ENCODE measurements at regions not wholly inside any gene's neighbourhood (a gene's known extent, or its start where the extent isn't known, plus 50 kb on each side); places are given as distances from the start of the nearest gene placed in this dataset.

- Histone ChIP-seq H3K9ac (ENCODE audit: insufficient read depth in 1 of 2, low read length in 2 of 2) (no peak overlapping the region), H3K36me3 (ENCODE audit: control insufficient read depth in 4 of 4, insufficient read depth in 4 of 4, low read length in 4 of 4) (no peaks in the 10 kb centered on the region), H3K4me3 (no peak overlapping the region), H3K27ac (ENCODE audit: low read depth in 1 of 2, low read length in 1 of 2) (no peak overlapping the region), H3K4me1 (ENCODE audit: control insufficient read depth in 5 of 5, insufficient read depth in 5 of 5, low read length in 5 of 5) (peaks cover 0 to 7% (median 0%) of the 10 kb centered on the region in 5 donors), H3K9me3 (ENCODE audit: control insufficient read depth in 4 of 4, insufficient read depth in 3 of 4, low read length in 3 of 4) (no peaks in the 10 kb centered on the region), H3K27me3 (ENCODE audit: control insufficient read depth in 3 of 3, insufficient read depth in 3 of 3, low read length in 2 of 3) (no peaks in the 10 kb centered on the region)
- ATAC-seq (ENCODE audit: insufficient read depth, low FRiP score) = no peak
- no peak for TF ChIP-seq CTCF (IDR thresholded peaks at IDR 0.05; ENCODE audit: control extremely low read depth, extremely low read depth)
- DNase-seq = no peak
- WGBS, 2 donors = 95 to 96% methylated on average over 4 of the region's 4 CpGs
Measured at GRCh38 chr3:40768046-40768445, 243.3 kb downstream of the ZNF621 start.

GRCh38 chr3:40768536-40768935, 243.8 kb downstream of the ZNF621 start:
- Histone ChIP-seq H3K9me3 (ENCODE audit: control insufficient read depth in 4 of 4, insufficient read depth in 3 of 4, low read length in 3 of 4) (no peaks in the 10 kb centered on the region), H3K27ac (ENCODE audit: low read depth in 1 of 2, low read length in 1 of 2) (no peak overlapping the region), H3K9ac (ENCODE audit: insufficient read depth in 1 of 2, low read length in 2 of 2) (no peak overlapping the region), H3K4me3 (no peak overlapping the region), H3K27me3 (ENCODE audit: control insufficient read depth in 3 of 3, insufficient read depth in 3 of 3, low read length in 2 of 3) (no peaks in the 10 kb centered on the region), H3K4me1 (ENCODE audit: control insufficient read depth in 5 of 5, insufficient read depth in 5 of 5, low read length in 5 of 5) (peaks cover 0 to 7% (median 0%) of the 10 kb centered on the region in 5 donors), H3K36me3 (ENCODE audit: control insufficient read depth in 4 of 4, insufficient read depth in 4 of 4, low read length in 4 of 4) (no peaks in the 10 kb centered on the region)
- WGBS, 2 donors = 92 to 100% methylated on average over 1 of the region's 1 CpG
- no peak for DNase-seq
- no peak for ATAC-seq (ENCODE audit: insufficient read depth, low FRiP score)
- no peak for TF ChIP-seq CTCF (IDR thresholded peaks at IDR 0.05; ENCODE audit: control extremely low read depth, extremely low read depth)

GRCh38 chr3:40770061-40770460, 245.3 kb downstream of the ZNF621 start:
- Histone ChIP-seq H3K27ac (ENCODE audit: low read depth in 1 of 2, low read length in 1 of 2) (peak overlapping the region in 1 of 2 donors; percentile 71), H3K36me3 (ENCODE audit: control insufficient read depth in 4 of 4, insufficient read depth in 4 of 4, low read length in 4 of 4) (no peaks in the 10 kb centered on the region), H3K4me1 (ENCODE audit: control insufficient read depth in 5 of 5, insufficient read depth in 5 of 5, low read length in 5 of 5) (peaks cover 0 to 7% (median 0%) of the 10 kb centered on the region in 5 donors), H3K4me3 (no peak overlapping the region), H3K27me3 (ENCODE audit: control insufficient read depth in 3 of 3, insufficient read depth in 3 of 3, low read length in 2 of 3) (no peaks in the 10 kb centered on the region), H3K9ac (ENCODE audit: insufficient read depth in 1 of 2, low read length in 2 of 2) (no peak overlapping the region), H3K9me3 (ENCODE audit: control insufficient read depth in 4 of 4, insufficient read depth in 3 of 4, low read length in 3 of 4) (no peaks in the 10 kb centered on the region)
- DNase-seq (peak in 1 of 3 donors; percentile 8), ATAC-seq (ENCODE audit: insufficient read depth, low FRiP score) (no peak)
- TF ChIP-seq CTCF (IDR thresholded peaks at IDR 0.05; ENCODE audit: control extremely low read depth, extremely low read depth) = no peak
- WGBS, 2 donors = 28 to 52% methylated on average over 4 of the region's 4 CpGs

GRCh38 chr3:40771112-40771511, 246.4 kb downstream of the ZNF621 start:
- WGBS, 2 donors = 86 to 89% methylated on average over 3 of the region's 3 CpGs
- Histone ChIP-seq H3K9ac (ENCODE audit: insufficient read depth in 1 of 2, low read length in 2 of 2) (no peak overlapping the region), H3K27me3 (ENCODE audit: control insufficient read depth in 3 of 3, insufficient read depth in 3 of 3, low read length in 2 of 3) (no peaks in the 10 kb centered on the region), H3K27ac (ENCODE audit: low read depth in 1 of 2, low read length in 1 of 2) (no peak overlapping the region), H3K4me3 (no peak overlapping the region), H3K9me3 (ENCODE audit: control insufficient read depth in 4 of 4, insufficient read depth in 3 of 4, low read length in 3 of 4) (no peaks in the 10 kb centered on the region), H3K36me3 (ENCODE audit: control insufficient read depth in 4 of 4, insufficient read depth in 4 of 4, low read length in 4 of 4) (no peaks in the 10 kb centered on the region), H3K4me1 (ENCODE audit: control insufficient read depth in 5 of 5, insufficient read depth in 5 of 5, low read length in 5 of 5) (peaks cover 0 to 7% (median 0%) of the 10 kb centered on the region in 5 donors)
- DNase-seq (no peak), ATAC-seq (ENCODE audit: insufficient read depth, low FRiP score) (no peak)
- TF ChIP-seq CTCF (IDR thresholded peaks at IDR 0.05; ENCODE audit: control extremely low read depth, extremely low read depth) = no peak

All from lung (tissue), 11 donors.